ENCODE measurements at regions not wholly inside any gene's neighbourhood (a gene's known extent, or its start where the extent isn't known, plus 50 kb on each side); places are given as distances from the start of the nearest gene placed in this dataset.

DNA sequence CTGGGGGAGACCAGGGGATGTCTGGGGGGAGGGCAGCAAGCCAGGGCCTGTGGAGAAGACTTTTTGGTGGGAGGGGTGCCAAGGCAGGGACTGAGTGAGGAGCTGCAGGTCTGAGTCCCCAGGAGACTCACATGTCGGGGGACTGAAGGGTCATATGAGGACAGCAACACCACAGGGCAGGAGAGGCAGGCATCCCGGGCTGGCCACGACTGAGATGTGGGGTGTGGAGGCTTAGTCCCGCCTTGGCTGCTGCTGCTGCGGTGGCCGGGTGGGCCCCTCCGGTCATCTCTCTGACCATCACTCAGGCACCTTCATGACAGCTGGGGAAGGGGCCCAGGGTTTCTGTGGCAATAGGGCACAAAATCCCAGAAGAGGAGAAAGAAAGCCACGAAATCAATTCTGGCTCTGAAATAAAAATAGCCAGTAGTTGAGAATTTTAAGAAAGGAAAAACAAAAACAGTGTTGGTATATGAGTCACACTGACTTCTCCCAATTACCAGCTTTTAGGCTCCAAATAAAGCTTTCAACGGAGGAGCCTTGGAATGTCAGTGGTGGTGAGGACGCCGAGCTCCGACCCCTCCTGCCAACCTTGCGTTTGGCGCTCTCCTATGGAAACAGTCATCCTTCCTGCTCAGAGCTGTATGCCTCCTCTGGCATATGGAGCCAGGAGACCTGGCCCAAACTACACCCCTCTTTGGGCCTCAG is 52.9 kb upstream of the ITGA11 start:
- H3K4me3 ChIP-seq: no peak overlapping the region
- no peaks in the 10 kb centered on the region; the same call in 2 of the 3 replicates for H3K4me1 ChIP-seq
- H3K27ac ChIP-seq: peak overlapping the region in 1 of 2 experiments; percentile 50; a peak in 2 of 6 replicates
- DNase-seq (ENCODE audit: low read depth in 1 of 2, low spot score in 1 of 2) (no peak), FAIRE-seq (no peak), ATAC-seq (no peak)
- ChIA-PET POLR2A (no interaction called here), CTCF (interaction anchor here (1.0 to 2.2 kb wide), 4 partner anchors 8 to 14 kb away, joined by 3 to 7 read pairs (median 5); no protein-coding TSS in a partner anchor)
- TF ChIP-seq CHD4 (IDR thresholded peaks at IDR 0.05; ENCODE audit: borderline replicate concordance) (no peak), HDAC2 (IDR thresholded peaks at IDR 0.05) (no peak), HOXB5 (CRISPR knock-in tag; IDR thresholded peaks at IDR 0.05) (no peak), HOXB13 (CRISPR knock-in tag; IDR thresholded peaks at IDR 0.05; ENCODE audit: low read depth) (no peak), KDM5A (IDR thresholded peaks at IDR 0.05) (no peak), CHD2 (IDR thresholded peaks at IDR 0.05; ENCODE audit: low read length, partially characterized antibody) (no peak), TFCP2L1 (CRISPR knock-in tag; IDR thresholded peaks at IDR 0.05) (no peak), ESRRA (IDR thresholded peaks at IDR 0.05; ENCODE audit: borderline replicate concordance, low read length) (no peak)
- TF ChIP-seq, protein P1, sequence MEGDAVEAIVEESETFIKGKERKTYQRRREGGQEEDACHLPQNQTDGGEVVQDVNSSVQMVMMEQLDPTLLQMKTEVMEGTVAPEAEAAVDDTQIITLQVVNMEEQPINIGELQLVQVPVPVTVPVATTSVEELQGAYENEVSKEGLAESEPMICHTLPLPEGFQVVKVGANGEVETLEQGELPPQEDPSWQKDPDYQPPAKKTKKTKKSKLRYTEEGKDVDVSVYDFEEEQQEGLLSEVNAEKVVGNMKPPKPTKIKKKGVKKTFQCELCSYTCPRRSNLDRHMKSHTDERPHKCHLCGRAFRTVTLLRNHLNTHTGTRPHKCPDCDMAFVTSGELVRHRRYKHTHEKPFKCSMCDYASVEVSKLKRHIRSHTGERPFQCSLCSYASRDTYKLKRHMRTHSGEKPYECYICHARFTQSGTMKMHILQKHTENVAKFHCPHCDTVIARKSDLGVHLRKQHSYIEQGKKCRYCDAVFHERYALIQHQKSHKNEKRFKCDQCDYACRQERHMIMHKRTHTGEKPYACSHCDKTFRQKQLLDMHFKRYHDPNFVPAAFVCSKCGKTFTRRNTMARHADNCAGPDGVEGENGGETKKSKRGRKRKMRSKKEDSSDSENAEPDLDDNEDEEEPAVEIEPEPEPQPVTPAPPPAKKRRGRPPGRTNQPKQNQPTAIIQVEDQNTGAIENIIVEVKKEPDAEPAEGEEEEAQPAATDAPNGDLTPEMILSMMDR (IDR thresholded peaks at IDR 0.05): no peak
- TF ChIP-seq, protein P2, sequence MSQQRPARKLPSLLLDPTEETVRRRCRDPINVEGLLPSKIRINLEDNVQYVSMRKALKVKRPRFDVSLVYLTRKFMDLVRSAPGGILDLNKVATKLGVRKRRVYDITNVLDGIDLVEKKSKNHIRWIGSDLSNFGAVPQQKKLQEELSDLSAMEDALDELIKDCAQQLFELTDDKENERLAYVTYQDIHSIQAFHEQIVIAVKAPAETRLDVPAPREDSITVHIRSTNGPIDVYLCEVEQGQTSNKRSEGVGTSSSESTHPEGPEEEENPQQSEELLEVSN (IDR thresholded peaks at IDR 0.05; ENCODE audit: borderline replicate concordance, low read depth): no peak
- 68% methylated on average over 14 of the region's 14 CpGs for WGBS (ENCODE audit: missing lambda C conversion rate)
- 0 out of 3 replicates have a peak, but pooled peaks cover 3% of the 10 kb centered on the region for H3K9me3 ChIP-seq
- H3K4me2 ChIP-seq: no peak overlapping the region

DNA sequence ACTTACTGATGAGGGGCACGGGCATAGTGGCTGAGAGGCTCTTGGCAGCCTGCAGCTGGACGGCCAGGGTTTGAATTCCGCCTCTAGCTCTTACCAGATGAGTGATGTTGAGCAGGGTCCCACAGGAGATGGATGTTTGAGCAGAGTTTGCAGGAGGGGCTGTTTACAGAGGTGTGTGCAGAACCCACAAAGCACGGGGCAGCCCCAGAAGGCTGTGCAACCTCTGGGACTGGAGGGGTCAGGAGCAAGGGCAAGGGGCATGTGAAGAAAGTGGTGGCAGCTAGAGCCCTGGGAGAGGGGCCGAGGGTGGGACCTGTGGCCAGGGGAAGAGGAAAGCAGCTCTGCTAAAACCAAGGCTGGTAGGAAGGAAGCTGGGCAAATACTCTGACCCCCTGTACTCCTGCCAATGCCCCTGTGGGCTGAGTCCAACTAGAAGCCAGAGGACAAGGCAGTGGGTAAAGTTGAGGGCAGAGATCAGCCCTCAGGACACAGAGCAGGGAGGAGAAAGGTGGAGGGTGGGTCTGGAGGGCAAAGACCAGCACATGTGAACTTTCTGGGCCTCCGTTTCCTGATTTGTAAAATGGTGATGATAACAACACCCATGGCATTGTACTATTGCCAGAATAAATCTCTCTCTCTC is 53.9 kb upstream of the ITGA11 start:
- Histone ChIP-seq H3K27ac (peak overlapping the region in 1 of 2 experiments; percentile 55; a peak in 1 of 6 replicates), H3K9me3 (0 out of 3 replicates have a peak, but pooled peaks cover 3% of the 10 kb centered on the region), H3K4me3 (no peak overlapping the region), H3K4me1 (no peaks in the 10 kb centered on the region; the same call in 2 of the 3 replicates), H3K4me2 (no peak overlapping the region)
- FAIRE-seq (no peak), ATAC-seq (no peak; a peak in 1 of 6 replicates), DNase-seq (ENCODE audit: low read depth in 1 of 2, low spot score in 1 of 2) (no peak)
- POLR2A ChIA-PET: no interaction called here
- TF ChIP-seq RARB (CRISPR knock-in tag; IDR thresholded peaks at IDR 0.05) (no peak), ZNF302 (CRISPR knock-in tag; IDR thresholded peaks at IDR 0.05) (no peak), EHF (CRISPR knock-in tag; IDR thresholded peaks at IDR 0.05) (no peak), RNF2 (IDR thresholded peaks at IDR 0.05; ENCODE audit: borderline replicate concordance, low read depth) (no peak), TFCP2L1 (CRISPR knock-in tag; IDR thresholded peaks at IDR 0.05) (no peak), POLR2A (IDR thresholded peaks at IDR 0.05; ENCODE audit: low read length) (no peak), ZC3H11A (IDR thresholded peaks at IDR 0.05) (no peak), HEYL (CRISPR knock-in tag; IDR thresholded peaks at IDR 0.05) (no peak), RFX5 (IDR thresholded peaks at IDR 0.05) (no peak), ZFP36 (IDR thresholded peaks at IDR 0.05; ENCODE audit: borderline replicate concordance, partially characterized antibody) (no peak), KDM5A (IDR thresholded peaks at IDR 0.05) (no peak), MYC (IDR thresholded peaks at IDR 0.05; ENCODE audit: borderline replicate concordance, low read length) (no peak), SREBF2 (IDR thresholded peaks at IDR 0.05) (no peak), HOXB13 (CRISPR knock-in tag; IDR thresholded peaks at IDR 0.05; ENCODE audit: low read depth) (no peak), CBX8 (IDR thresholded peaks at IDR 0.05) (no peak), FOXS1 (CRISPR knock-in tag; IDR thresholded peaks at IDR 0.05) (no peak), CEBPB (IDR thresholded peaks at IDR 0.05) (no peak), NFE2L2 (conservative IDR thresholded peaks at IDR 0.05; ENCODE audit: low read length) (no peak)
- TF ChIP-seq, protein P3, sequence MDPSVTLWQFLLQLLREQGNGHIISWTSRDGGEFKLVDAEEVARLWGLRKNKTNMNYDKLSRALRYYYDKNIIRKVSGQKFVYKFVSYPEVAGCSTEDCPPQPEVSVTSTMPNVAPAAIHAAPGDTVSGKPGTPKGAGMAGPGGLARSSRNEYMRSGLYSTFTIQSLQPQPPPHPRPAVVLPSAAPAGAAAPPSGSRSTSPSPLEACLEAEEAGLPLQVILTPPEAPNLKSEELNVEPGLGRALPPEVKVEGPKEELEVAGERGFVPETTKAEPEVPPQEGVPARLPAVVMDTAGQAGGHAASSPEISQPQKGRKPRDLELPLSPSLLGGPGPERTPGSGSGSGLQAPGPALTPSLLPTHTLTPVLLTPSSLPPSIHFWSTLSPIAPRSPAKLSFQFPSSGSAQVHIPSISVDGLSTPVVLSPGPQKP (IDR thresholded peaks at IDR 0.05; ENCODE audit: low read depth, low read length): no peak
- TF ChIP-seq, protein P4, sequence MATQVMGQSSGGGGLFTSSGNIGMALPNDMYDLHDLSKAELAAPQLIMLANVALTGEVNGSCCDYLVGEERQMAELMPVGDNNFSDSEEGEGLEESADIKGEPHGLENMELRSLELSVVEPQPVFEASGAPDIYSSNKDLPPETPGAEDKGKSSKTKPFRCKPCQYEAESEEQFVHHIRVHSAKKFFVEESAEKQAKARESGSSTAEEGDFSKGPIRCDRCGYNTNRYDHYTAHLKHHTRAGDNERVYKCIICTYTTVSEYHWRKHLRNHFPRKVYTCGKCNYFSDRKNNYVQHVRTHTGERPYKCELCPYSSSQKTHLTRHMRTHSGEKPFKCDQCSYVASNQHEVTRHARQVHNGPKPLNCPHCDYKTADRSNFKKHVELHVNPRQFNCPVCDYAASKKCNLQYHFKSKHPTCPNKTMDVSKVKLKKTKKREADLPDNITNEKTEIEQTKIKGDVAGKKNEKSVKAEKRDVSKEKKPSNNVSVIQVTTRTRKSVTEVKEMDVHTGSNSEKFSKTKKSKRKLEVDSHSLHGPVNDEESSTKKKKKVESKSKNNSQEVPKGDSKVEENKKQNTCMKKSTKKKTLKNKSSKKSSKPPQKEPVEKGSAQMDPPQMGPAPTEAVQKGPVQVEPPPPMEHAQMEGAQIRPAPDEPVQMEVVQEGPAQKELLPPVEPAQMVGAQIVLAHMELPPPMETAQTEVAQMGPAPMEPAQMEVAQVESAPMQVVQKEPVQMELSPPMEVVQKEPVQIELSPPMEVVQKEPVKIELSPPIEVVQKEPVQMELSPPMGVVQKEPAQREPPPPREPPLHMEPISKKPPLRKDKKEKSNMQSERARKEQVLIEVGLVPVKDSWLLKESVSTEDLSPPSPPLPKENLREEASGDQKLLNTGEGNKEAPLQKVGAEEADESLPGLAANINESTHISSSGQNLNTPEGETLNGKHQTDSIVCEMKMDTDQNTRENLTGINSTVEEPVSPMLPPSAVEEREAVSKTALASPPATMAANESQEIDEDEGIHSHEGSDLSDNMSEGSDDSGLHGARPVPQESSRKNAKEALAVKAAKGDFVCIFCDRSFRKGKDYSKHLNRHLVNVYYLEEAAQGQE (IDR thresholded peaks at IDR 0.05): no peak
- WGBS (ENCODE audit: missing lambda C conversion rate): 56% methylated on average over 6 of the region's 6 CpGs
- CTCF ChIA-PET: interaction anchor here (0.6 to 2.1 kb wide), 2 partner anchors 9 to 10 kb away, joined by 4 to 6 read pairs; no protein-coding TSS in a partner anchor
